DMS153 treated with DMSO at 0.1 percent for 48 hours (cell line): ENCODE measurements at regions not wholly inside any gene's neighbourhood (a gene's known extent, or its start where the extent isn't known, plus 50 kb on each side); places are given as distances from the start of the nearest gene placed in this dataset.
"Not testable (repeated sequence)": the region's sequence is repeated elsewhere in the genome, so short reads cannot be mapped to it uniquely, and the experiment has no call there.

ENCODE experiments used
- DNase-seq: peaks from one replicate; lab custom pipeline; 2025; ENCODE audit not compliant: unreplicated experiment; lab: John Stamatoyannopoulos, UW

DNA sequence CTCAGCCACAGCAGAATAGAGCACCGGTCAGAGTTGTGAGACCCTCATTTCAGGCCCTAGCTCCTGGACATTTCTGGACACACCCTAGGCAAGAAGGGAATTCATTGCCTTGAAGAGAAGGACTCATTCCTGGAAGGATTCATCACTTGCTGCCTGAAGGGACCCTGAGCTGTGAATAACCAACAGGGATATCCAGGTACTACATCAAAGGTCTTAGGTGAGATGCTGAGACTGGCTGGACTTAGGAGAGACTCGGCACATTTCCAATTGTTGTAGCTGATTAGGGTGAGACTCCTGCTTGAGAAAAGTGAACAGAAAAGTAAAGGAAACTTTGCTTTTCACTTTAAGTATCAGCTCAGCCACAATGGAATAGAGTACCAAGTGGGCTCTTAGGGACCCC, 208.1 kb upstream of the CDKN2B start:
- no peak for DNase-seq

DNA sequence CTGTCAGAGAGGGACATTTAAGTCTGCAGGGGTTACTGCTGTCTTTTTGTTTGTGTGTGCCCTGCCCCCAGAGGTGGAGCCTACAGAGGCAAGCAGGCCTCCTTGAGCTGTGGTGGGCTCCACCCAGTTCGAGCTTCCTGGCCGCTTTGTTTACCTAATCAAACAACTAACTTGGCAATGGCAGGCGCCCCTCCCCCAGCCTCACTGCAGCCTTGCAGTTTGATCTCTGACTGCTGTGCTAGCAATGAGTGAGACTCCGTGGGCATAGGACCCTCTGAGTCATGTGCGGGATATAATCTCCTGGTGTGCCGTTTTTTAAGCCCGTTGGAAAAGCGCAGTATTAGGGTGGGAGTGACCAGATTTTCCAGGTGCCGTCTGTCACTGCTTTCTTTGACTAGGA, 216.8 kb upstream of the CDKN2B start:
- not testable (repeated sequence) for DNase-seq

DNA sequence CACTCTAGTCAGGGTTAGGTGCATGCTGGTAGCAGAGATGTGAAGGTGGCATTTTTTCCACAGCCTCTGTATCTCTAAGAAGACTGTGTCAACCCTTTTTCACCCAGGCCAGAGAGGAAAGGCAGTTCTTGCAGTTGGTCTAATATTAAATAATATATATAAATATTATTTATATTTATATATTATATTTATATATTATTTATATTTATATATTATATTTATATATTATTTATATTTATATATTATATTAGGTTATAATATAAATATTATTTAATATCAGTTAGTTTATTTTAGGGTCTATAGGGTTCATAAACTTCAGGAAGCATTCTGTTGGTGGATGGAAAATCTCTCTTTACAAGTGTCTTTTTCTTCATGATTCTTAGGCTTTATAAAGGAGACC, 218.6 kb upstream of the DMRTA1 start:
- DNase-seq = no peak

DNA sequence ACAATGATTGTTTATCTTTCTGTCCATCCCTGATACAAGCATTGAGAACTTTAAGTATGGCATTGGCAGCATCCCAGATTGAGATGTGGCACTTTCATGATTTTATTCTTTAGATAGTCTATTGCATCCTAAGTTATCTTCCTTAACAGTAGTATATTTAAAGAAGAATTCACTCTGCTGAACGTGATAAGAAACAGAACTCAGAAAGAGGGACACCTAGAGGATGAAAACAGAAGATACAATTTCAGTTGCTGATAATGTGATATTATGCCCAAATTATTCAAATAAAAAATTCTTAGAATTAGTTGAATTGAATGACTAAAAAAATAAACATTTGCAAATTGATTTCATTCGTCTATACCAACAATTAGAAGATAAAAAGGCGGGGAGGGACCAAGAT, 218.1 kb upstream of the DMRTA1 start:
- no peak for DNase-seq

DNA sequence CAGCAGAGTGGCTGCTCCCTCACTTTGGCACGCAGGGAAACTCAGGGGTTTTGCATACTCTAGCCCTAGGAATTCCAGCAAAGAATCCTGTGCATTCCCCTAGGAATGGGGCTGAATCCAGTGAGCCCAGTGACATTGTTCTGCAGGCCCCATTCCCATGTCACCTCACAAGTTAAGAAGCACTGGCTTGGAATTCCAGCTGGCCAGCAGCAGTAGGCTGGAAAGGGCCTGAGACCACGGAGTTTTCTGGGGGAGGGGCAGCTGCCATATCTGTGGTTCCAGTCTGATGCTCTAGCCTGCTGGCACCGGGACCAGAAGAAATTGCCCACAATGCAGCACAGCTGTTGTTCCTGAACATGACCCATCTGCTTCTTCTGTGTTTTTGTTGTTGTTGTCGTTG, 217.6 kb upstream of the DMRTA1 start:
- no peak for DNase-seq

DNA sequence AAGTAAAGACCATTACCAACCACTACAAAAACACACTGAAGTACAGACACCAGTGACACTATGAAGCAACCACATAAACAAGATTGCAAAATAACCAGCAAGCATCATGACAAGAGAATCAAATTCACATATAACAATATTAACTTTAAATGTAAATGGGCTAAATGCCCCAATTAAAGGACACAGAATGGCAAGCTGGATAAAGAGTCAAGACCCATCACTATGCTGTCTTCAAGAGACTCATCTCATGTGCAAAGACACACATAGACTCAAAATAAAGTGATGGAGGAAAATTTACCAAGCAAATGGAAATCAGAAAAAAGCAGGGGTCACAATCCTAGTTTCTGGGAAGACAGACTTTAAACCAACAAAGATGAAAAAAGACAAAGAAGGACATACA, 215.3 kb upstream of the DMRTA1 start:
- not testable (repeated sequence) for DNase-seq

DNA sequence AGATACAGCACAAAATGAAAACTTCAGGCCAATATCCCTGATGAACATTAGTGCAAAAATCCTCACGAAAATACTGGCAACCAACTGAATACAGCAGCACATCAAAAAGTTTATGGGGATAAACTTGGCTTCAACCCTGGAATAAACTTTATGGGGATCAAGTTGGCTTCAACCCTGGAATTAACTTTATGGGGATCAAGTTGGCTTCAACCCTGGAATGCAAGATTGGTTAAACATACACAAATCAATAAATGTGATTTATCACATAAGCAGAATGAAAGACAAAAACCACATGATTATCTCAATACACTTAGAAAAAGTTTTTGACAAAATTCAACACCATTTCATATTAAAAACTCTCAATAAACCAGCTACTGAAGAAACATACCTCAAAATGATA, 213.7 kb upstream of the DMRTA1 start:
- no peak for DNase-seq

DNA sequence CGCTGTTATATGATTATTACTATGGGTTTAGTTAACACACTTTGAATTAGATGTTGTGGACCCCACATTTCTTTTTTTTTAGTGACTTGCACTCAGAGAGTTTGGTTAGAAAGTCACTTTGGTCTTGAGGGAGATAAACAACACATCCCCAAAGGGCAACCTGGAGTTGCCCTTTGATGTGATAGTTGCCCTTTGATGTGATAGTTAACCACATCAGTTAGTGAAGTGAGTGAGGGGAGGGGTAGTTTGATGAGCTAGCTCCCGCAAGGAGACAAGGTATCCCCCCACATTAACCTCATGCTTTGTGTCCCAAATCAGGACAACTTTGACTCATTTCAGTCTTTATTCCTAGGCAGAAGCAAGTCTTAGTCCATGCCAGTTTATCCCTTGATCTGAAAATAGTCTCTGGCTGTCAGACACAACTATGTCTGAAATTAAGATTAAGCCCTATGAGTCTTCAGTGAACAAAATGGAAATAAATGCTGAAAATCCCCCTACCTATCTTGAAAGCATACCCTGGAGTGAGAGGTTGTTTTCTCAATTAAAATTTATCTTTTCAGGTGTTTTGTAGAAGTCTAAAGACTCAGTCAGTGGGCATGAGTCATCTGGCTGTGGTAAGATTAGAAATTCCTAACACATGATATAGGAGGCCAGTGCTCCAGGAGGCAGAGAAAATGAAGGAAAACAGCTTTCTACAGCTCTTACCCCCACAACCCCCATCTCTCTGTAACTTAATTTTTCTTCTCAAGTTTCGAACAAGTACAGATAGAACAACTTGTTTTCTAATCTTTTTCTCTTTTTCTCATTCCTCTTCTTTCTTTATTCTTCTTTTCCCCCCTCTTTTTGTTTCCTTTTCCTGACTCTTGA, 208.9 kb upstream of the DMRTA1 start:
- DNase-seq = no peak

DNA sequence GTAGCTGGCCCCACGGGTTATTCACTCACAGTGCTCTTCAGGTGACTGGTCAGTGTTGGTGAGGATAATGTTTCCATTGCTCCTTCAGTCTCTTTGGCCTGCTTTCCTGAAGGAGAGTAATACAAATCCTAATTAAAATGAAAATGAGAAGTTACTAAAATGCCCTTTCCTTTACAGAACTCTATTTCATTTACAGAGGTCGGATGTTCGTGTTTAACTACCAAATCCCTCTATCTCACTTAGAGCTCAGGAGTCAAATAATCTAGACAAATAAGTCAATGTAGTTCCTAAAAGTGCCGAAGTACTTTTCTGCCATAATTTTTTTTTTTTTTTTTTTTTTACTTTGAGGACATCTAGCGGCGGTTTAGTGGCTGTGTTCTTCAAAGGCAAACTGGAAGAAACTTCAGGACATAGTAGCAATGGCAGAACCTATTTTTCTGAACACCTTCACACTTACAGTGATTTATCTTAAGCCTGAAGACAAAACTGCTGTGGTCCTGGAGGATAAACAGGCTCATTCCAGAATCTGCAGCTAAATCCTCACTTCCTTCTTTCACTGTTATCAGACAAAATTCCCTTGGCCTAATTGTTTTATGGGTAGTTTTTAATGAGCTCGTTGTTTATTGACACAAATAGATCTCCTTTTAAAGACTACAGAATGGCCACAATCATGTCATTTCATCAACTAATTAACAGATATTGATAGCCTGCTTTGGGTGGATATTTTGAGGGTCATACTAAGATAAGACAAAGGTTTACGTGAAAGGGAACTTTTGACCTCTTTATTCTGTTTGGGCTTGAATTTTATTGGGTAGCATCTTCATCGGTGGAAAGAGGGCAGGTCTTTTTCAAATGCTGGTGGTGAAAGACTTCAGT, 207.6 kb upstream of the DMRTA1 start:
- DNase-seq = no peak

DNA sequence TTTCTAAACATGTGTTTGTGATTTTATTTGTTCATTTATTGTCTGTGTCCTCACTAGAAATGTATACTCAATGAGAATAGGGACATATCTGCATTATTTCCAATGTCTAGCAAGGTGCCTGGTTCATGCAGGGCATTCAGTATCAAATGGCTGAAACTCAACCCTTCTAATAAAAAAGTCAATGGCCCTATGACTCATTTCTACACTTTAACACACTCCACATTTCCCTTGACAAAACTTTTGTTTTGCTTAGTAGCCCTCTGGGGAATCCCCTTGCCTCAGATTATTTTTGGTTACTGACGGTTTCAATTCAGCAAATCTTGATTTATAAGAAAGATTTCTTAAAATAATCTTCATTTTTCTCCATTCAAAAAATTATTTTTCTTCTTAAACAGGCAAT, 206.0 kb upstream of the DMRTA1 start:
- DNase-seq = no peak

DNA sequence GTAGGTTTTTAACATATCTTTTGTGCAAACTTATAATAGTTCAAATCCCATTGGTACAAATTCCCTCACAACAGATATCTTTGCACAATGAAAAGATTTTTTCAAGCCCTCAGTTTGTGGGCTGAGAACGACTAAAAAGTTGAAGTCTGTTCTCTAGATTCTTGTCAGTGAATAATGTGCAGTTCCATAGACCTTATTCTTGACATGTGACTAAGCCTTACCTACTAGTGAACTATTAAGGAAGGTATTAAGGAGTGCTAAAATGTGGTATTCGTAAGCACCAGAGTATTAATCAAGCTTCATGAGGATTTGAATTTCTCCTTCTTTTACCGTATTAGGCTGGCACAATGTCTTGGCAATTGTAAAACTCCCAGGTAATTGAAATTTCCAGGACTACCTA, 205.6 kb upstream of the DMRTA1 start:
- no peak for DNase-seq

DNA sequence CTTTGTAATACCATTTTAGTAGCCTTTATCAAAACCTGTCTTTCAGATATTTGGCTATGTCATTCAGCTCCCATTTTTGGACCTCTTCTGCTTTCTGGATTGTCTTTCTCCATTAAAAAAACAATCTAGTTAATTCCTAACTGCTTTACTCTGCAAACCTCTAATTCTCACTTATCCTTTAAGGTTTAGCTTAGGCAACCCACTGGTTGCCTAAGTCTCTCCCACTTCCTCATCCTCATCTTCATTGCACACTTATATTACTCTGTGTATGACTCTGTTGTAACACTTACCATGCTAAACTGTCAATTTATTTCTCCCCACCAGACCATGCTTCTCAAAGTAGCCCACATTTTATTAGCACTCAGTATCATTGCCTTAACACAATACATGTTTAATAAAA, 205.0 kb upstream of the DMRTA1 start:
- no peak for DNase-seq

DNA sequence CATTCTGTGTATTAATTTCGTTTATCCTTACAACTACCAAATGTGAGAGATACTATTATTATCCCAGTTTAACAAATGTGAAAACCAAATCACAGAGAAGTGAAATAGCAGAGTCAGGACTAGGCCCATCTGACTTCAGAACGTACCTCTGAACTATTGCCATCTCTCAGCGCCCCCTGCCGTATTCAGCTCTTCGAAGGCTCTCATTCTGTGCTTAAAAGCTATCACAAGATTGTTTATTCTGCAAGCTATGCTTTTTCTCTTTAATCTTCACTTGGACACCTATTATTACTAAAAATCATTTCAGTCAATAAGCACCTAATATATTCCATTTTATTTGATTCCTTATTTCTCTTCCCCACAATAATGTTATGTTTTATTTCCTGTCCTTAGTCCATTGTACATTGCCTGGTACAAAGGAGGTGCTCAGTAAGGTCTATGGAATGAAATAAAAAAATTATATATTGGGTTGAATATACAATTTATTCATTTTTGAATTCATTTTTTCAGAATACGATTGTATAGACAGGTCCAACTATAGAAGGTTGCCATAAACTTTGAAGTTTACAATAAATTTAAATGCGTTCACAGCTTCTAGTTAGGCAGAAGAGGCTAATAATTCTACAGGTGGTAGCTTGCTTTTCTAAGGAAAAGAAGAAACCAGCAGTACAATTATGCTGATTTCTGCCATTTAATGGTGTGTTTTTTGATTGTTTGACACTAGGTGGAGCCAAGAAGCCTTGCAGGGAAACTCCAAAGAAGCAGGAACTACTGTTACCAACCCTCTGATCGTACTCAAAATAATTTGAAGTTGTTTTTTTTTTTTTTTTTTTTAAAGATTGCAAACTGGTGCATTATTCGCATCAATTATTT, 202.2 kb upstream of the DMRTA1 start:
- peak; percentile 41 for DNase-seq

DNA sequence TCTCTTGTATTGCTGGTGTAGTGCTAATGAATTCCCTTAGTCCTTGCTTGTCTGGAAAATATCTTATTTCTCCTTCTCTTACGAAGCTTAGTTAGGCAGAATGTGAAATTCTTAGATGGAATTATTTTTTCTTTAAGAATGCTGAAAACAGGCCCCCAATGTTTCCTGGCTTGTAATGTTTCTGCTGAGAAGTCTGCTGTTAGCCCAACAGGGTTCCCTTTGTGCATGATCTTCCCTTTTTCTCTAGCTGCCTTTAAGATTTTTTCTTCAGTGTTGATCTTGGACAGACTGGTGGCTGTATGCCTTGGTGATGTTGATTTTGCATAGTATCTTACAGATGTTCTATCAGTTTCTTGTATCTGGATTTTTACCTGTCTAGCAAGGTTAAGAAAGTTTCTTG, 191.3 kb upstream of the DMRTA1 start:
- DNase-seq = no peak

DNA sequence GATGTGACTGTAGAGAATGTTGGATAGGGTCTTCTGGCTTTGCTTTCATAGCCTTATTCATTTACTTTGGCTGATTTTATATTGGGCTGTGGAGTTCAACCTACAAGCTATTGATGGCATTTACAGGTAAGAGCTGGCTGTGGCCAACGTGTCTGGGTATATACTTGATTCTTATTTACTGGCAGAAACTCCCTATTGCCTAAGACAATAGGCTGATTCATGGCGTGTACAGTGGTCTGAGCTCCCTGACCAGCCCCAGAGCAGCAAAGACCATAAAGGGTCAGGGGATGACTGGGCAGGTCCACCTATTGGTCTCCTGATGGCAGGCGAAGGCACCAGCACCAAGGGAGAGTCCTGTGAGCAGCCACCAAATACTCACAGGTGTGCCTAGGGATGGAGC, 190.2 kb upstream of the DMRTA1 start:
- no peak for DNase-seq

DNA sequence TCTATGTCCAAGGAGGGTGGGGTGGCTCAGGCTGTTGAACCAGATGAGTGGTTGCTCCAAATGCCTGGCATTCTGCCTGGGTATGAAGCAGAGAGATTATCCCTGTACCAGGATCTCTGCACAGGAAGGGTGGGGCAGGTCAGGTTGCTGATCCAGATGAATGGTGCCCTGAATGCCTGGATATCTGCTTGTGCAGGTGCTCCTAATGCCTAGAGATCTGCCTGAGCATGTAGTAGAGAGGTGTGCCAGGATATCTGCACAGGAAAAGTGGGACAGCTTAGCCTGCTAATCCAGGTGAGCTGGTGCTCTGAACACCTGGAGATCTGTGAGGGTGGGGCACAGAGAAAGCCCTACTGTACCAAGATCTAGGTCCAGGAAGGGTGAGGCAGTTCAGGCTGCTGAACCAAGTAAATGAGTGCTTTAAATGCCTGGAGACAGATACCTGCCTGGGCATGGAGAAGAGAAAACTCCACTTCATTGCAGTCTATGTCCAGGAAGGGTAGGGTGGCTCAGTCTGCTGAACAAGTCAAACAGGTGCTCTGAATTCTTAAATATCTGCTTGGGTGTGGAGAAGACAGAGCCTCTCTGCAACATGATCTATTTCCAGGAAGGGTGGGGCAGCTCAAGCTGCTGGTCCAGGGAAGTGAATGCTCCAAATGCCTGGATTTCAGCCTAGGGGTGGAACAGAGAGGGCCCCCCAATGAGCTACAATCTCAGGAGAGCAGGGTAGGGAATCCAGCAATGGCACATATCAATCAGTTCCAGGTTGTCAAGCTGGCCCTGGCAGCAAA, 189.4 kb upstream of the DMRTA1 start:
- DNase-seq = no peak

DNA sequence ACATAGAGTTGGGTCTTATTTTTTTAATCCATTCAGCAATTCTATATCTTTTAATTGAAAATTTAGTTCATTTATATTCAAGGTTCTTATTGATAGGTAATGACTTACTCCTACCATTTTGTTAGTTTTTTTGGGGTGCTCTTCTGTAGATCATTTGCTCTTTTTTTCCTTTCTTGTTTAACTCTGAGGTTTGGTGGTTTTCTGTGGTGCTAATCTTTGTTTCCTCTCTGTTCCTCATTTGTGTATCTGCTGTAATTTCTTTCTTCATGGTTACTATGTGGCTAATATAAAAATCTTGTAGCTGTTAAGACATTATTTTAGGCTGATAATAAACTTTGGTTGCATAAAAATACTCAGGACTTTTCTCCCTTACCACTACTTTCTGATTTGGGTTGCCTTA, 181.6 kb upstream of the DMRTA1 start:
- DNase-seq = no peak

DNA sequence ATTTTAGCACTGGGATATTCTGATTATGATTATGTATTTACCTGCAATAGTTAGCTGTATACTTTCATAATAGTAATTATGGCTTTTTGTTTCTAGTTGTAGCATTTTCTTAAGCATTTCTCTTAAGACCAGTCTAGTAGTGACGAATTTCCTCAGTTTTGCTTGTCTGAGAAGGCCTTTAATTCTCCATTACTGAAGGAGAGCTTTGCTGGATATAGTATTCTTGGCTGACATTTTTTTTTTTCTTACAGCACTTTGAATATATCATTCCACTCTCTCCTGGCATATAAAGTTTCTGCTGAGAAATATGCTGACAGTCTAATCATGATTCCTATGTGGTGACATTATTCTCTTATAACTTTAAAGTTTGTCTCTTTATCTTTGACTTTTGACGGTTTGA, 181.1 kb upstream of the DMRTA1 start:
- no peak for DNase-seq

DNA sequence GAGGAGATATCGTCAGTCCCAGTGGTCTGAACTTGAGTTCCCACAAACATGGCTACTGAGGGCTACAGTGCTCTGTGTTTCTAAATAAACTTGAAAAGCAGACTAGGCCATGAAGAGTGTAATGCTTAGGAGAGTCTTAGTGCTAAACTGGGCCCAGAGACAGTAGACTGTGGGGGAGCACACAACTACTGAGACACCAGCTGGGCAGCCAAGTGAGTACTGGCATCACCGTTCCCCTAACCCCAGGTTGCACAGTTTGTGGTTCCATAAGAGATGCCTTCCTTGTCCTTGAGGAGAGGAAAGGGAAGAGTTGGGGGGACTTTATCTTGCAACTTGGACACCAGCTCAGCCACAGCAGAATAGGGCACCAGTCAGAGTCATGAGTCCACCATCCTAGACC, 172.1 kb upstream of the DMRTA1 start:
- no peak for DNase-seq

DNA sequence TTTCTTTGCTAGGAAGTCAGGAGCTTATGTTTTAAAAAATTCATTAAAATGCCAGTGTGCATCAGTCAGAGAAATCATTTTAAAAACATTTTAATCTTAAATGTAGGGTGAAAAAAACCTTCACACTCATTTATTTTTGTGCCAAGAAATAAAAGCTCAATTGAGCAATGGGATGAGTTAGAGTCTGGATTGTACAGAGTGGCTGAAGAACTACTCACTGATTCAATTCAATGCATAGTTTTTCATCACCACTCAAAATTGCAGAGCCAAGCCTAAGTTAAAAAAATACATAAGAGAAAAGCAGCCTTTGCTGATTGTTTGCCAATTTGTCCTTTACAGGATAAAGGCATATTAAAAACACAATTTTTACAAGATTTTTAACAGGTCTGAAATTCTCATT, 168.2 kb upstream of the DMRTA1 start:
- DNase-seq = no peak

DNA sequence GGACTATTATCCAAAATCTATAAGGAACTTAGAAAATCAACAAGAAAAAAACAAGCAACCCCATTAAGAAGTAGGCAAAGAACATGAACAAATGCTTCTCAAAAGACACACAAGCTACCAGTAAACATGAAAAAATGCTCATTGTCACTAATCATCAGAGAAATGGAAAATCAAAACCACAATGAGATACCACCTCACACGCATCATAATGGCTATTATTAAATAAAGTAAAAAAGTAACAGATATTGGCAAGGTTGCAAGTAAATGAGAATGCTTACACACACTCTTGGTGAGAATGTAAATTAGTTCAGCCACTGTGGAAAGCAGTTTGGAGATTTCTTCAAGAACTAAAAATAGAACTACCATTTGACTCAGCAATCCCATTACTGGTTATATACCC, 167.0 kb upstream of the DMRTA1 start:
- no peak for DNase-seq
